ENCODE measurements at regions not wholly inside any gene's neighbourhood (a gene's known extent, or its start where the extent isn't known, plus 50 kb on each side); places are given as distances from the start of the nearest gene placed in this dataset.

DNA sequence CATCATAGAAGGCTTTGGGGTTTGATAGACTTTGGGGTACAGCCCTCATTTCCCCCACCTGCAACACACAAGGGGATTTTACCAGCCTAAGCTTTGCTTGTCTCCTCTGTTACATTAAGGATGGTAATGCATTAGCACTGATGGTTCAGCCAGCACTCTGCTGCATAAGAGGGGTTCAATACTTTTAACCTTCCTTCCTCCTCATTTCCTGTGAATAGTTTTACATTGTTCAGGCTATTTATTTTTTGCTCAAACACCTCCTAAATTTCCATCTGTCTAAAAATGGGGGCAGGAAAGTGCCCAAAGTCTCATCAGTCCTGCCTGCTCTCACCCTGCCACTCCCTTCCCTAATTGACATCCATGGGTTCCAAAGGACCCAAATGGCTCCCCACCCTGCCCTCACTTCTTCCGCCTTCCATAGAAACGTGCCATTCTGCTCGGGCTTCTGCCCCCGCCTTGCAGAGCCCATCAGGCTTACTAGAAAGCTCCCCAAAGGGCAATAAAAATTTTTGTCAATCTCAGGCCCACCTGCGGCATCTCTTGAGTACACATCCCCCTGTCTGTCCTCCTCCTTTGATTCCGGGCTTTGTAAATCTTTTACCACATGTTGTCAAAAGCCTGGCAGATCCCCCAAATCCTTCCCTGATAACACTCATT, 239.5 kb upstream of the SLC24A2 start:
- TF ChIP-seq, protein P1, sequence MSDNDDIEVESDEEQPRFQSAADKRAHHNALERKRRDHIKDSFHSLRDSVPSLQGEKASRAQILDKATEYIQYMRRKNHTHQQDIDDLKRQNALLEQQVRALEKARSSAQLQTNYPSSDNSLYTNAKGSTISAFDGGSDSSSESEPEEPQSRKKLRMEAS (IDR thresholded peaks at IDR 0.05; ENCODE audit: low read depth, low read length), result no peak
- TF ChIP-seq MYC (IDR thresholded peaks at IDR 0.05; ENCODE audit: low read depth, low read length), result no peak
- TF ChIP-seq POLR2A (IDR thresholded peaks at IDR 0.05; ENCODE audit: extremely low read depth, insufficient read length), result no peak
- TF ChIP-seq, protein P2, sequence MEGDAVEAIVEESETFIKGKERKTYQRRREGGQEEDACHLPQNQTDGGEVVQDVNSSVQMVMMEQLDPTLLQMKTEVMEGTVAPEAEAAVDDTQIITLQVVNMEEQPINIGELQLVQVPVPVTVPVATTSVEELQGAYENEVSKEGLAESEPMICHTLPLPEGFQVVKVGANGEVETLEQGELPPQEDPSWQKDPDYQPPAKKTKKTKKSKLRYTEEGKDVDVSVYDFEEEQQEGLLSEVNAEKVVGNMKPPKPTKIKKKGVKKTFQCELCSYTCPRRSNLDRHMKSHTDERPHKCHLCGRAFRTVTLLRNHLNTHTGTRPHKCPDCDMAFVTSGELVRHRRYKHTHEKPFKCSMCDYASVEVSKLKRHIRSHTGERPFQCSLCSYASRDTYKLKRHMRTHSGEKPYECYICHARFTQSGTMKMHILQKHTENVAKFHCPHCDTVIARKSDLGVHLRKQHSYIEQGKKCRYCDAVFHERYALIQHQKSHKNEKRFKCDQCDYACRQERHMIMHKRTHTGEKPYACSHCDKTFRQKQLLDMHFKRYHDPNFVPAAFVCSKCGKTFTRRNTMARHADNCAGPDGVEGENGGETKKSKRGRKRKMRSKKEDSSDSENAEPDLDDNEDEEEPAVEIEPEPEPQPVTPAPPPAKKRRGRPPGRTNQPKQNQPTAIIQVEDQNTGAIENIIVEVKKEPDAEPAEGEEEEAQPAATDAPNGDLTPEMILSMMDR (IDR thresholded peaks at IDR 0.05; ENCODE audit: low read depth, low read length), result no peak
- no peak for DNase-seq (ENCODE audit: low read depth)
- H3K4me3 ChIP-seq (ENCODE audit: low read depth, low read length), result no peak overlapping the region

DNA sequence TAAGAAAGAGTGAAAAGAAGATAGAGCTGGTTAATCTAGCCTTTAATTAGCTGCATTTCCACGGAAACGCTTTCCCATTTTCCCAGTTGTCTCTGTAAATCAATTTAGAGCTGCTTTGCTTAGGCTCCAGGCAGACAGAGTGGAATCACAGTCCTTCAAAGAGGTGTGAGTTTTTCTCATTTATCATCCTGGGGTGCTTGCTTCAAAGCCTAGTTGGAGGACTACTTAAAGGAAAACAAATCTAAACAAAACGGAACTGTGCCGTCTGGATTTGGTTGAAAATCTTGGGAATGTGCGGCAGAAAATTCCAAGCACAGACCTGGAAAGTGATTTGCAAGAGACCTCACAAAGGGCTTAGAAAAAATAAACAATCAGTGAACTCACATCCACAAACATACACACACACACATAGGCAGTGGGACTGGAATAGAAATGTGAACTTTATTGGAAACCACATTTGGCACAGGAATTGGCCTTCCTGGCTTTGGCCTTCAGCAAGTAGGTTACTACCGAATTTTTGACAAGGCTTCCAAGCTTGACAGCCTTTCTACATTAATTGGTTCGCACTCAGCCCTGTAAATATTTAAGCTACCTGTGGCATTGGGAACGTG, 235.2 kb upstream of the SLC24A2 start:
- no peak for DNase-seq (ENCODE audit: low read depth)
- TF ChIP-seq MYC (IDR thresholded peaks at IDR 0.05; ENCODE audit: low read depth, low read length) (no peak), POLR2A (IDR thresholded peaks at IDR 0.05; ENCODE audit: extremely low read depth, insufficient read length) (no peak)
- TF ChIP-seq, protein P2 (IDR thresholded peaks at IDR 0.05; ENCODE audit: low read depth, low read length), result no peak
- TF ChIP-seq, protein P1 (IDR thresholded peaks at IDR 0.05; ENCODE audit: low read depth, low read length), result no peak
- no peak overlapping the region for H3K4me3 ChIP-seq (ENCODE audit: low read depth, low read length)

DNA sequence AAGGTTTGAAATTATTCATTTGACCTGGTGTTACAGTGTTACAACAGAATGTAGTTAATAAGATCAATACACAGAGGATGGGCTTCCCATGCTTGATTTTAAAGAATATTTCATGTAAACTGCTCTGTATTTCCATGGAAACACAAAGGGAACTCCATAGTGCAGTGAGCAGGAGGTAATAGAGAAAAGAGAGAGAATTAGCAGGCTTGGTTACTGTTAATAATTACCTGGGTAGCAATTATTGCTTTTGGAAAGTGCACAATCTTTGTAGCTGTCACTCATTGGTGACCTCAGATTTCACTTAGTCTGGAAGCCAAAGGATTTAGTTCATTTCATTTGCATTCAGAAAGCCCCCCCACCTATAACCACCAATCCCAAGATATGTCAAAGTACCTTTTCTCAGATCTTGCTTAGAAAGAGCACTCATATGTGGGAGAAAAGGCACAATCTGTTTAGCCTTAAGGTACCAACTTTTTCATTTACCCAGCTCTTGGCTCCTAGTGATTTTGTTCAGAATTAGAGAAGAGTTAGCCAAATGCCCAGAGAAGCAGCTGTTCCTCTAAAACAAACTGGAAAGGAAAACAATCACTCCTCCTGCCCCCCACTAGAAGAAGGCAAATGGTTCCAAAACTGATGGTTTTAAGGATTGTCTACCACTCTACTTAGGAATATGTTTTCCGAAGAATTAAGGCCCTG, 234.5 kb upstream of the SLC24A2 start:
- TF ChIP-seq, protein P2 (IDR thresholded peaks at IDR 0.05; ENCODE audit: low read depth, low read length), result no peak
- TF ChIP-seq, protein P1 (IDR thresholded peaks at IDR 0.05; ENCODE audit: low read depth, low read length), result no peak
- TF ChIP-seq MYC (IDR thresholded peaks at IDR 0.05; ENCODE audit: low read depth, low read length), result no peak
- no peak for TF ChIP-seq POLR2A (IDR thresholded peaks at IDR 0.05; ENCODE audit: extremely low read depth, insufficient read length)
- no peak for DNase-seq (ENCODE audit: low read depth)

DNA sequence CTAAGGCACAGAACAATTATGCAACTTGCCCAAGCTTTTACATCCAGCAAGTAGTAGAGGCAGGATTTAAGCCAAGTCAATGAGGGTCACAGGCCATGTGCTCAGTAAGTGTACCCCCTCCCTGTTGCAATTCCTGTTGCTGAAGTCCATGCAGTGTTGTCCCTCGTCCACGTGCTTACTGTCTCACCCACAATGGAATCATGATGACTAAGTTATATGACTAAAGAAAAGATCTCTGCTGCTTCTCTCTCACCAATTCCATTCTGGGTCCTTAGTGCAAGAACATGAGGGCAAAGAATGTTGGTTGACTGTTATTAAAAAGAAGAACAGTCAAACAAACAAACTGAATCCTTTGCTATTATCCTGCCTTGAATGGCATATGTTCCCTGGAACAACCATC, 233.6 kb upstream of the SLC24A2 start:
- no peak for DNase-seq (ENCODE audit: low read depth)
- no peak overlapping the region for H3K4me3 ChIP-seq (ENCODE audit: low read depth, low read length)
- TF ChIP-seq MYC (IDR thresholded peaks at IDR 0.05; ENCODE audit: low read depth, low read length) (no peak), POLR2A (IDR thresholded peaks at IDR 0.05; ENCODE audit: extremely low read depth, insufficient read length) (no peak)
- TF ChIP-seq, protein P1 (IDR thresholded peaks at IDR 0.05; ENCODE audit: low read depth, low read length), result peak; percentile 64
- TF ChIP-seq, protein P2 (IDR thresholded peaks at IDR 0.05; ENCODE audit: low read depth, low read length), result no peak

More for the DNA sequence above, 234.5 kb upstream of the SLC24A2 start:
- H3K4me3 ChIP-seq (ENCODE audit: low read depth, low read length), result no peak overlapping the region

DNA sequence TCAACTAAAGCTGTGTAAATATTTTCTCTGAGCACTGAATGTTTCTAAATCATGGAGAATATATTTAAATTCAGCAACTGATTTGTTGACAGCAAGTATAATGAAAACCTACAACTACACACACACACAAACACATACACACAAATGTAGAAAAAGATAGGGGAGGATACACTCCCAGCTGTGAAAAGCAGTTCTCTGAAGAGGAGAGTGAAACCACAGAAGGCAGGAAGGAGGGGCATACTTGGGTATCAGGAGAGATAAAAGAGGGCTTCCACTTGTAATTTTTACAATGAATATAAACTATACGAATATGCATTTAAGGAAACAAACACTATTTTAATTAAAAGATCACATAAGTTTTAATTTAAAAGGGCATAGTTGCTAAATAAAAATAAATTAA, 227.8 kb upstream of the SLC24A2 start:
- no peak overlapping the region for H3K4me3 ChIP-seq (ENCODE audit: low read depth, low read length)
- no peak for TF ChIP-seq POLR2A (IDR thresholded peaks at IDR 0.05; ENCODE audit: extremely low read depth, insufficient read length)
- no peak for TF ChIP-seq MYC (IDR thresholded peaks at IDR 0.05; ENCODE audit: low read depth, low read length)
- no peak for DNase-seq (ENCODE audit: low read depth)

DNA sequence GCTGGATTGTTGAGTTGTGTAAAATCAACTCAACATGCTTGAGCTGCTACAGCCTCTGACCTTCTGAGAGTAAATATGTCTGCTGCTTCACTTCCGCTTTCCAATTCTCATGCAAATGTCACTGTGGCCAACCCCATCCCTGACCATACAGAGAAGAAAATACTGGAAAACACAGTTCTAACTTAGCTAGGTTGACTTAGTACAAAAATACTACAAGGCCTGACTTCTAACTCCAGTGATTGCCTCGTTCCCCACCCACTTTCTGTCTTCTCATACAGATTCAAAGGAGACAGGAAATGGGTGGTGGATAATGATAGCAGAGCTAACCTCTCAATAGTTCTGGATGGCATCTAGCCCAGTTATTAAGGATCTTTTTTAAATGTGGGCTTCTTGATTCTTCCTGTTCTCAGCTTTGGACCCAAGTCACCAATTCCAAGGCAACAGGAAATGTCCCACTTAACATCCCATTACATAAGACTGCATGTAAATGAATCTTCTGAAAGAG, 226.6 kb upstream of the SLC24A2 start:
- no peak for DNase-seq (ENCODE audit: low read depth)
- no peak for TF ChIP-seq MYC (IDR thresholded peaks at IDR 0.05; ENCODE audit: low read depth, low read length)
- TF ChIP-seq, protein P1 (IDR thresholded peaks at IDR 0.05; ENCODE audit: low read depth, low read length), result no peak
- TF ChIP-seq, protein P2 (IDR thresholded peaks at IDR 0.05; ENCODE audit: low read depth, low read length), result no peak
- TF ChIP-seq POLR2A (IDR thresholded peaks at IDR 0.05; ENCODE audit: extremely low read depth, insufficient read length), result no peak
- H3K4me3 ChIP-seq (ENCODE audit: low read depth, low read length), result no peak overlapping the region
